ENCODE measurements at regions not wholly inside any gene's neighbourhood (a gene's known extent, or its start where the extent isn't known, plus 50 kb on each side); places are given as distances from the start of the nearest gene placed in this dataset.

DNA sequence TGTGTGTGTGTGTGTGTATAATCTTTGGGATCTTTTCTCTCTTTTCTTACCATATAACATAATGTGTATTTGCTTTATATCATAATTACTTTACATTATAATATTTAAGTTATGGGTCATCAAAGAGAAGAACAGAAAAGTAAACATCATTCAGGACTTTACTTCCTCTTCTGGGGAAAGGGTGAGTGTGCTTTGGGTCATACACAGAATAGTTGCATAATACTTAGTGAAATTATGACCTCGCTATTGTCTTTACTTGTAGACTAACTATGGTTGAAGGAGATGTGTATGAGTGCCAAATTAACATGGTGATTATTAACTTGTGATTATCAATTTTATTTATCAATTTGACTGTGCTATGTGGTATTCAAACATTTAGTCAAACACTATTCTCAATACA lies 1086.9 kb downstream of the DIPK2A start:
- Histone ChIP-seq H4K91ac (ENCODE audit: low read depth, low read length) (no peak overlapping the region), H2BK120ac (ENCODE audit: insufficient read depth, low read length, poor library complexity) (no peak overlapping the region), H3K79me1 (ENCODE audit: low read length) (no peaks in the 10 kb centered on the region), H3K4me1 (ENCODE audit: control insufficient read depth in 1 of 2, insufficient read depth in 2 of 2, low read length in 2 of 2) (no peaks in the 10 kb centered on the region), H3K4me2 (ENCODE audit: low read length) (no peak overlapping the region), H2AFZ (ENCODE audit: insufficient read depth, low read length, poor library complexity) (no peak overlapping the region), H3K79me2 (ENCODE audit: control insufficient read depth, insufficient read depth, low read length, poor library complexity) (no peaks in the 10 kb centered on the region), H4K12ac (ENCODE audit: low read depth, low read length) (no peak overlapping the region), H3K36me3 (ENCODE audit: control insufficient read depth in 1 of 2, insufficient read depth in 2 of 2, low read length in 2 of 2) (peaks cover 0 to 1% of the 10 kb centered on the region in 2 experiments), H3K27ac (ENCODE audit: low read depth, low read length) (no peak overlapping the region), H3K18ac (ENCODE audit: low read length) (no peak overlapping the region), H3K9ac (ENCODE audit: low read length) (no peak overlapping the region), H3K4ac (ENCODE audit: low read depth, low read length) (no peak overlapping the region), H2BK12ac (ENCODE audit: low read length) (no peak overlapping the region), H3K14ac (ENCODE audit: low read length) (no peak overlapping the region), H3K27me3 (ENCODE audit: insufficient read depth, low read length) (no peaks in the 10 kb centered on the region), H3K23ac (ENCODE audit: low read length) (no peak overlapping the region), H4K8ac (ENCODE audit: low read depth, low read length) (no peak overlapping the region), H2BK5ac (ENCODE audit: low read depth, low read length, poor library complexity) (no peak overlapping the region), H2AK5ac (ENCODE audit: low read length) (no peak overlapping the region), H3K9me3 (ENCODE audit: insufficient read depth, low read depth, low read length) (peaks cover 6% of the 10 kb centered on the region), H3K4me3 (ENCODE audit: low read depth, low read length) (no peak overlapping the region)
- no peak for DNase-seq
- no CpG with 5 or more reads among the region's 1 CpG for WGBS (ENCODE audit: extremely low coverage, insufficient coverage, insufficient read length)

DNA sequence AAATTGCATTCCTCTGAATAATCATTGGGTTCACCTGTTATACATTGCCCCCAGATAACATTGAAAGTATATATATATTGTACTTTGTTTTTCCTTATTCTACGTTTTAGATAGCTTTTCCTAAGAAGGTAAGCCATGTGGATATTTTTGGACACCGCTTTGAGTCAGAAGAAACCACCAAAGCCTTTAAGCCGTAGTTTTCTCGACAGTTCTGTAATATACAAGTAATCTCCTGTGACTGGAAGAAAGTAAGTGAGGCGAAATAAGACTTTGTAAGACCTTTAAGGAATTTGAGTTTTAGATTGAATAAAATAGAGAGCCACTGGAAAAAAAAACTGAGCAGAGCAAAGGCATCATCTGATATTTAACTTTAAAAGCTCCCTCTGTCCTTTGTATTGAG lies 1092.0 kb downstream of the DIPK2A start:
- Histone ChIP-seq H3K79me1 (ENCODE audit: low read length) (no peaks in the 10 kb centered on the region), H3K14ac (ENCODE audit: low read length) (no peak overlapping the region), H3K9me3 (ENCODE audit: insufficient read depth, low read depth, low read length) (peaks cover 6% of the 10 kb centered on the region), H3K4me3 (ENCODE audit: low read depth, low read length) (no peak overlapping the region), H4K8ac (ENCODE audit: low read depth, low read length) (no peak overlapping the region), H3K4ac (ENCODE audit: low read depth, low read length) (no peak overlapping the region), H3K18ac (ENCODE audit: low read length) (no peak overlapping the region), H4K12ac (ENCODE audit: low read depth, low read length) (no peak overlapping the region), H2BK120ac (ENCODE audit: insufficient read depth, low read length, poor library complexity) (no peak overlapping the region), H3K9ac (ENCODE audit: low read length) (no peak overlapping the region), H3K4me1 (ENCODE audit: control insufficient read depth in 1 of 2, insufficient read depth in 2 of 2, low read length in 2 of 2) (no peaks in the 10 kb centered on the region), H3K23ac (ENCODE audit: low read length) (no peak overlapping the region), H2AFZ (ENCODE audit: insufficient read depth, low read length, poor library complexity) (no peak overlapping the region), H3K4me2 (ENCODE audit: low read length) (no peak overlapping the region), H2BK12ac (ENCODE audit: low read length) (no peak overlapping the region), H3K36me3 (ENCODE audit: control insufficient read depth in 1 of 2, insufficient read depth in 2 of 2, low read length in 2 of 2) (peaks cover 0 to 1% of the 10 kb centered on the region in 2 experiments), H3K27me3 (ENCODE audit: insufficient read depth, low read length) (no peaks in the 10 kb centered on the region), H3K79me2 (ENCODE audit: control insufficient read depth, insufficient read depth, low read length, poor library complexity) (no peaks in the 10 kb centered on the region), H2AK5ac (ENCODE audit: low read length) (no peak overlapping the region), H2BK5ac (ENCODE audit: low read depth, low read length, poor library complexity) (no peak overlapping the region), H4K91ac (ENCODE audit: low read depth, low read length) (no peak overlapping the region), H3K27ac (ENCODE audit: low read depth, low read length) (no peak overlapping the region)
- no peak for DNase-seq
- WGBS (ENCODE audit: extremely low coverage, insufficient coverage, insufficient read length) = no CpG with 5 or more reads among the region's 5 CpGs

DNA sequence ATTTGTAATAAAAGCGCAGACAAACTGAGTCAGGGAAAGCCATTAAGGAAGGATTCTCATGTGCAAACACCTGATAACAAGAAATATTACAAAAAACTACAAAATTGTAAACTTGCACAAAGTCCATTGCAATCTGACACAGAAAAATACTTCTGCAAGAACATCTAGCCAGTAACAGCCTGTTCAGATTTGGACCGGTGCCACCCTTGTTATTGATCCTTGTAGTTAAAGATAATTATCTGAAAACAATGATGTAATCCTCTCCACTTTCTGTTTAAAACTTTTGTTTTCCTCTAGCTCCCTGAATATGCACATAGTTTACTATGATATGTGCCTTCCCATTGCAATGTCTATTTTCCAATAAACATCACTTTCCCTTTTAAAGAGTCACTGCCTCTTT lies 1090.2 kb downstream of the PLOD2 start:
- H4K8ac ChIP-seq (ENCODE audit: low read depth, low read length) = no peak overlapping the region
- no peaks in the 10 kb centered on the region for H3K27me3 ChIP-seq (ENCODE audit: insufficient read depth, low read length)

DNA sequence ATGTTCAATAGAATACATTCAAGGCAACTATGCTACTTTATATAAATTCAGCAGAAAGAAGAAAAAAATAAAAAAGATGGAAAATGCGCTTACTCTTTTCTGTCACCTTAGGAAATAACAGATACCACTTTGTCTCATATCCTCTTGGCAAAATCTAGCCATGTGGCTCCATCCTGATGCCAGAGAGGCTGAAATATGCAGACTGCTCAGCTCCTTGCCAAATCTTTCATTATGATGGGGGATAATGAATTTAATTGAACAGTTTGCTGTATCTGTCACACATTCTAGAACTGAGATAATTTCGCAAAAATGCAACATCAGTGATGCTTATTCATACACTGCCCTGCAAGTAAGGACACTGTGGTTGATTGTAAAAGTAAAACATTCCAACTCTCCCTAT lies 1081.5 kb downstream of the PLOD2 start:
- no peaks in the 10 kb centered on the region for H3K79me2 ChIP-seq (ENCODE audit: control insufficient read depth, insufficient read depth, low read length, poor library complexity)
- H3K4me1 ChIP-seq (ENCODE audit: control insufficient read depth in 1 of 2, insufficient read depth in 2 of 2, low read length in 2 of 2) = no peaks in the 10 kb centered on the region
- H3K27ac ChIP-seq (ENCODE audit: low read depth, low read length) = no peak overlapping the region
- no peak overlapping the region for H2BK12ac ChIP-seq (ENCODE audit: low read length)
- H3K4me2 ChIP-seq (ENCODE audit: low read length) = no peak overlapping the region
- no peak overlapping the region for H4K12ac ChIP-seq (ENCODE audit: low read depth, low read length)
- no peak overlapping the region for H2AK5ac ChIP-seq (ENCODE audit: low read length)
- no peak overlapping the region for H4K91ac ChIP-seq (ENCODE audit: low read depth, low read length)
- WGBS (ENCODE audit: extremely low coverage, insufficient coverage, insufficient read length) = no CpG with 5 or more reads among the region's 2 CpGs
- H2BK120ac ChIP-seq (ENCODE audit: insufficient read depth, low read length, poor library complexity) = no peak overlapping the region
- H3K36me3 ChIP-seq (ENCODE audit: control insufficient read depth in 1 of 2, insufficient read depth in 2 of 2, low read length in 2 of 2) = no peaks in the 10 kb centered on the region
- no peak overlapping the region for H3K4me3 ChIP-seq (ENCODE audit: low read depth, low read length)
- DNase-seq = no peak
- H3K79me1 ChIP-seq (ENCODE audit: low read length) = no peaks in the 10 kb centered on the region
- no peak overlapping the region for H4K8ac ChIP-seq (ENCODE audit: low read depth, low read length)
- H2BK5ac ChIP-seq (ENCODE audit: low read depth, low read length, poor library complexity) = no peak overlapping the region
- H3K23ac ChIP-seq (ENCODE audit: low read length) = no peak overlapping the region
- no peak overlapping the region for H2AFZ ChIP-seq (ENCODE audit: insufficient read depth, low read length, poor library complexity)
- no peak overlapping the region for H3K14ac ChIP-seq (ENCODE audit: low read length)
- no peaks in the 10 kb centered on the region for H3K9me3 ChIP-seq (ENCODE audit: insufficient read depth, low read depth, low read length)
- no peaks in the 10 kb centered on the region for H3K27me3 ChIP-seq (ENCODE audit: insufficient read depth, low read length)
- H3K4ac ChIP-seq (ENCODE audit: low read depth, low read length) = no peak overlapping the region
- no peak overlapping the region for H3K18ac ChIP-seq (ENCODE audit: low read length)
- no peak overlapping the region for H3K9ac ChIP-seq (ENCODE audit: low read length)

More for the DNA sequence above, 1090.2 kb downstream of the PLOD2 start:
- H2AK5ac ChIP-seq (ENCODE audit: low read length) = no peak overlapping the region
- no peak overlapping the region for H2BK5ac ChIP-seq (ENCODE audit: low read depth, low read length, poor library complexity)
- peaks cover 3% of the 10 kb centered on the region for H3K9me3 ChIP-seq (ENCODE audit: insufficient read depth, low read depth, low read length)
- no peak overlapping the region for H3K4ac ChIP-seq (ENCODE audit: low read depth, low read length)
- no peak overlapping the region for H2AFZ ChIP-seq (ENCODE audit: insufficient read depth, low read length, poor library complexity)
- no peak overlapping the region for H2BK12ac ChIP-seq (ENCODE audit: low read length)
- H3K14ac ChIP-seq (ENCODE audit: low read length) = no peak overlapping the region
- no peak overlapping the region for H4K91ac ChIP-seq (ENCODE audit: low read depth, low read length)
- no peaks in the 10 kb centered on the region for H3K79me2 ChIP-seq (ENCODE audit: control insufficient read depth, insufficient read depth, low read length, poor library complexity)
- H3K18ac ChIP-seq (ENCODE audit: low read length) = no peak overlapping the region
- WGBS (ENCODE audit: extremely low coverage, insufficient coverage, insufficient read length) = no CpG with 5 or more reads among the region's 2 CpGs
- H3K36me3 ChIP-seq (ENCODE audit: control insufficient read depth in 1 of 2, insufficient read depth in 2 of 2, low read length in 2 of 2) = no peaks in the 10 kb centered on the region
- H3K4me3 ChIP-seq (ENCODE audit: low read depth, low read length) = no peak overlapping the region
- no peak overlapping the region for H4K12ac ChIP-seq (ENCODE audit: low read depth, low read length)
- H3K4me1 ChIP-seq (ENCODE audit: control insufficient read depth in 1 of 2, insufficient read depth in 2 of 2, low read length in 2 of 2) = no peaks in the 10 kb centered on the region
- DNase-seq = no peak
- no peak overlapping the region for H3K23ac ChIP-seq (ENCODE audit: low read length)
- no peak overlapping the region for H3K27ac ChIP-seq (ENCODE audit: low read depth, low read length)
- H2BK120ac ChIP-seq (ENCODE audit: insufficient read depth, low read length, poor library complexity) = no peak overlapping the region
- no peak overlapping the region for H3K9ac ChIP-seq (ENCODE audit: low read length)
- H3K4me2 ChIP-seq (ENCODE audit: low read length) = no peak overlapping the region
- H3K79me1 ChIP-seq (ENCODE audit: low read length) = no peaks in the 10 kb centered on the region
